Right hindlimb (tissue), 1 donor: ENCODE measurements at regions not wholly inside any gene's neighbourhood (a gene's known extent, or its start where the extent isn't known, plus 50 kb on each side); places are given as distances from the start of the nearest gene placed in this dataset.
A peak's percentile ranks its signal among the peaks of the same experiment; 100 is the strongest.
"Not testable (repeated sequence)": the region's sequence is repeated elsewhere in the genome, so short reads cannot be mapped to it uniquely, and the experiment has no call there.

Source experiments
- DNase-seq: peaks from one replicate; pipeline ENCODE4 v3.0.0-alpha.2; 2018

DNA sequence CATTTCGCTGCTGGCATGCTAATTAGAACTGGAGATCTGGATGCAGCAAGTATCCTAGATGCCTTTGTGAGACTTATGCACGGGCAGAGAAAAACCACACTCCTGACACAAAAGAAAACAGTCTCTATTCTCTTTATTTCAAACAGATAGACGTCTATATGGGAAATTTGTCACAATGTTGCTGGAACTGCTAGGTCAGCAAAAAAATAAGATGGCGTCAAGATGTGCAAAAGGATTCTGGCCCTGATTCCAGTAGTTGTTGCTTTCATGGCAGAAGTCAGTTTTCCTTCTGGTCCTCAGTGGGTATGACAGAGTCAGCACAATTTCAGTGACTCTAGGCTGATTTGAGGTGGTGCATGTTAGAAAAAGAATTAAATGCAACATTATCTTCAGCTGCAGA, 1068.0 kb downstream of the SLITRK5 start:
- DNase-seq, result no peak

DNA sequence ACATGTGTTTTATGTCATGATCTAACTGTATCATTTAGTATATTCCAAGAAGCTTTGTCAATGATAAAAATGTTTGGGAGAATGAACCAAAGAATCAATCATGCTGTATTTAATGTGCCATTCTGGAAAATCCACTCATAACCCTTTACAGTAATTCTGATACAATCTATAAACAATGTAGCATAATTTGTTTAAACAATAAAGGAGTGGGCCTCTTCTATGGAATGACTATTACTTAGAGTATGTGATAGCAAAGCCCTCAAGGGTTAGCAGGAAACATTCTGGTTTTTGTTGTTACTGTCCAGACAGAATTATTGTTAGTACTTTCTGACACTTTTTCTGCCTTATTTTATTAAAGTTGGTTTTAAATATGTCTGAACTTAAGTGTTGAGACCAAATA, 1073.1 kb downstream of the SLITRK5 start:
- no peak for DNase-seq

DNA sequence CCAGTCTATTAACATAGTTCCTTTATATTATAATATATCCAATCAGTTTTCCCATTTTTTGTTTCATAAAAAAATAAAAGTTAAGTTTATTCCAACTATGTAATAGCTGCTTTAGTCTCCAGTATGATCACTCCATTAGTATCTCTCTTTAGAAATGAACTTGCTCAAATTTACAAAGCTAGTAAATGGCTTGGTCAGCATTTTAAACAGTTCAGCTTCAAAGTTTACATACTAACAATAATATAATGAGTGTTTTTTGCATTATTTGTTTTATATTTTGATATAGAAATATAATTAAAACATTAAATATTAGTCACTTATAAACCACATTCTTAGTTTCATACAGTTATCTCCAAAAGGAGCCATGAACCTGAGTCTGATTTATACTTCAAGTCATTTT, 1073.8 kb downstream of the SLITRK5 start:
- no peak for DNase-seq

DNA sequence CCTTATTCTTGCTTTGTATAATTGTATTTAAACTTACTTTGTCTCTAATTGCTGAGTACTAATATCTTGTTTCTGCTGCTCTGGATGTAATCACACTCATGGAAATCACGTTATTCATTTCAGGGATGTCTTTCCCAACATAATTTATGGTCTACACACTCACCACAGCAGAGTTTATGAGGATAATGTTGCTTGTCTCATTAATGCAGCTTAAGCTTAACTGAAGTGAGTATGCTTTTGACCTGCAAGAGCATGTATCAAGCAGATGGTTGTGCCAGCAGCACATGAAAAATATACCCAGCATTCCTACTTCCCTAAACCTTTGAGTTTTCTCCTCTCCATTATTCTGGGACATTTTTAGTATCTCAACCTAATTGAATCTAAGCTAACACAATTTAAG, 1080.9 kb downstream of the SLITRK5 start:
- no peak for DNase-seq

GRCh38 chr13:88754141-88754540, 1083.0 kb downstream of the SLITRK5 start:
- DNase-seq, result no peak

- DNase-seq, result no peak
Observed at GRCh38 chr13:88761145-88761544, 1090.0 kb downstream of the SLITRK5 start.

DNA sequence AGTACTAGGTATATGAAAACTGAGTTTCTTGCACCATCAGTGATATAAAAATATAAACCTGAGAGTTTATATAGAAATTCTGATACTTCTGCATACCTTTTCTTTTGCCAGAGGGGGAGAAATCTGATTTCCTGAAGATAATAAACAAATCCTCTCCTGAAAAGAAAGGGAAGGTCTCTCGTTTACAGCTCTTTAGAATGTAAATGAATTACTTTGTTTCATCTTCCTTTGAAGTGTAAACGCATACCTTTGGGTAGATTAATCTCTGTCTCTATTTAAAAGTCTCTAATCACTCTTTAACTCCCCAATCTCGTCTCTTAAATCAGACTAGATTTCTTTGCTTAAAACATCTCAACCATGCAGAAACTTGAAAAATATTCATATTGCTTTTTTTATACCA, 1092.9 kb downstream of the SLITRK5 start:
- DNase-seq, result no peak

GRCh38 chr13:88800505-88800904, 1129.3 kb downstream of the SLITRK5 start:
- DNase-seq, result no peak

- DNase-seq, result no peak
Observed at GRCh38 chr13:88801361-88801760, 1130.2 kb downstream of the SLITRK5 start.

DNA sequence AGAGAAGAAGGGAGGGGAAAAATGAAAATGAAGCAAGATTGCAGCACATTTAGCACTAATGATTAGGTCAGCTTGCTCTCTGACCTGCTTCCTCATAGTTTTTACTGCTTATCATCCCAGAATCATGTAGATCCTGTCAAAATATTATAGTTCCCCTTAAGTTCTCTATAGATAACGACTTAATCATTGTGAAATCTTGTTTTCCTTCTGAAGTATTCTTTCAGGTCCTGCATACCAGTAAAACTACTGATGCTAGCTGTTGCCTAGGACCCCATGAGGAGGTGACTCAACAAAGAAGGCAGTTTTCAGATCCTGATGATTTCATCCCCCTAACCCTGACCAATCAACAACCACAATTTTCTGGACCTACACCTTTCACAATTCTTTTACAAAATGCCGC, 1131.7 kb downstream of the SLITRK5 start:
- DNase-seq, result no peak

DNA sequence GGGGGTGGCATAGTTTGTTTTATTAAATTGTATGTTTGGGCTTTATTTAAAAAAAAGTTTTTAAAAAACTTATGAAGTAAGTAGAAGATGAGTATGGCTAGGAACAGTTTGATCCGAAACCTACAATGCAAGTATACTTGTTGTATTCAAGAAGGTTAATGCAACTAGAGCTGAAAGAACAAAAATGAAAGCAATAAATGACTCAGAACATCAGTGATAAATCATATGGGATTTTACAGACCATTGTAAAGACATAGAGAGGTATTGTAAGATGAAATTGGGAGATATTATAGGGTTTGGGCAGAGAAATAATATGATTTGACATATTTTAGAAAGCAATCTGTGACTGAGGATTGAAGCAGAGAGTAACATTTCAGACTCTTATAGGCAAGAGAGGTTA, 1135.3 kb downstream of the SLITRK5 start:
- DNase-seq, result no peak

GRCh38 chr13:88817560-88817959, 1146.4 kb downstream of the SLITRK5 start:
- no peak for DNase-seq

- DNase-seq, result no peak
Observed at GRCh38 chr13:88823114-88823513, 1151.9 kb downstream of the SLITRK5 start.

GRCh38 chr13:88824218-88824617, 1153.0 kb downstream of the SLITRK5 start:
- DNase-seq, result no peak

DNA sequence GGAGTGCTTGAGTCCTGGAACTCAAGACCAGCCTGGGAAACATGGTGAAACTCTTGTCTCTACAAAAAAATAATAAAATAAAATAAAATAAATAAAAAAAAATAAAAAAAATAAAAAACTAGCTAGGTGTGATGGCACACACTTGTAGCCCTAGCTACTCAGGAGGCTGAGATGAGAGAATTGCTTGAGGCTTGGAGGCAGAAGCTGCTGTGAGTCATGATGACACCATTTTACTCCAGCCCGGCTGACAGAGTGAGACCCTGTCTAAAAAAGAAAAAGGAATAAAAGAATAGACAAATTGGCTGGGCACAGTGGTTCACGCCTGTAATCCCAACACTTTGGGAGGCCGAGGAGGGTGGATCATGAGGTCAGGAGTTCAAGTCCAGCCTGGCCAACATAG, 1168.9 kb downstream of the SLITRK5 start:
- DNase-seq, result no peak

- not testable (repeated sequence) for DNase-seq
Observed at GRCh38 chr13:88852293-88852692, 1181.1 kb downstream of the SLITRK5 start.

DNA sequence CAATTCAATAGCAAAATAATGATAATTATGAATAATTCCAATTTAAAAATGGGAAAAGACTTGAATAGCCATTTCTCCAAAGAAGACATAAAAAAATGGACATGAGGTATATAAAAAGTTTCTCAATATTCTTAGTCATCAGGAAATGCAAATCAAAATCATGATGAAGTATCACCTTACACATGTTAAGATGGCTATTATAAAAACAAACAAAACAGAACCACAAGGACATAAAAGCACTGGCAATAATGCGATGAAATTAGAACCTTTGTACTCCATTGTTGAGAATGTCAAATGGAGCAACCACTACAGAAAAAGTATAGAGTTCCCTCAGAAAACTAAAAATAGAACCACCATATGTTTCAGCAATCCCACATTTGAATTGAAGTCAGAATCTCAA, 1186.1 kb downstream of the SLITRK5 start:
- no peak for DNase-seq

GRCh38 chr13:88862095-88862620, 1191.0 kb downstream of the SLITRK5 start:
- no peak for DNase-seq

- DNase-seq, result no peak
Observed at GRCh38 chr13:88863116-88863515, 1191.9 kb downstream of the SLITRK5 start.

DNA sequence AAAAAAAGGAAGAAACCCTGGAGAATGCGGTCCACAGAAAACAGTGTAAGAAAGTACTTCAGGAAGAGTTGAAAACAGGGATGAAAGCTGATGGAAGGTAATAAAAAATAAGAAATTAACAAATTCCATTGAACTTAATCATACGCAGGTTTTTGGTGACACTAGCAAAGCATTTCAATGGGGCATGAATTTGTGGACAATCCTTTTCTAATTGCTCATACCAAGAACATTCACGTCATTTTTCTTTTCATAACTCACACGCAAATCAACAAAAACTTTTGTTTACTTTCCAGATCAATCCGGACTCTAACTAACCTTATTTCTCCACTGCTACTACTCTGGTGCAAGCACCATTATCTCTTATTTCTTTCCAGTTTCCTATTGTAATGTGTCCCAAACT, 1195.0 kb downstream of the SLITRK5 start:
- DNase-seq, result no peak

GRCh38 chr13:88883741-88884140, 1212.6 kb downstream of the SLITRK5 start:
- no peak for DNase-seq

DNA sequence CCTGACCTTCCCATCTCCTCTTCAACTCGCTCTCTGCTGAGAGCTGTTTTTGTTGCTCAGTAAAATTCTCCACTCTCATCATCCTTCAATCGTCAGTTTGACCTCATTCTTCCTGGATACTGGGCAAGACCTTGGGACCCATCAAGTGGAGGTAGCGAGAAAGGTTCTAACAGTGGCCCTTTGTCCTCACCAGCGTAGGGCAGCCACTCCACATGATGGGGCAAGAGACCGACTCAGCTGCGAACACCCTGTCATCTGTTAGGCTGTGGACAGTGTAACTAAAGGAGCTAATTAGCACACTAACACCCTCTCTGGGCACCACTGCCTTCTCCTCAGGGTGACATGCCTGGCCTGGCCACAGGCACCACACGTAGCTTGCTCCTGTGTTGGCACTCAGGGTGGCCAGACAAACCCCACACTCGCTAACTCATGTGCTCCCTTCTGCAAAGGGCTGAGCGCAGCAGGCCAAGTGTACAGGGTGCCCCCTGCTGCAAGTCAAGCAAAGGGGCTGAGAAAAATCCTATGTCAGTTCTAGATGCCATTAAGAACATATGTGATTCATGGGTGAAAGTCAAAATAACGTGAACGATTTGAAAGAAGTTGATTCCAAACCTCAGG, 1216.0 kb downstream of the SLITRK5 start:
- DNase-seq, result no peak

DNA sequence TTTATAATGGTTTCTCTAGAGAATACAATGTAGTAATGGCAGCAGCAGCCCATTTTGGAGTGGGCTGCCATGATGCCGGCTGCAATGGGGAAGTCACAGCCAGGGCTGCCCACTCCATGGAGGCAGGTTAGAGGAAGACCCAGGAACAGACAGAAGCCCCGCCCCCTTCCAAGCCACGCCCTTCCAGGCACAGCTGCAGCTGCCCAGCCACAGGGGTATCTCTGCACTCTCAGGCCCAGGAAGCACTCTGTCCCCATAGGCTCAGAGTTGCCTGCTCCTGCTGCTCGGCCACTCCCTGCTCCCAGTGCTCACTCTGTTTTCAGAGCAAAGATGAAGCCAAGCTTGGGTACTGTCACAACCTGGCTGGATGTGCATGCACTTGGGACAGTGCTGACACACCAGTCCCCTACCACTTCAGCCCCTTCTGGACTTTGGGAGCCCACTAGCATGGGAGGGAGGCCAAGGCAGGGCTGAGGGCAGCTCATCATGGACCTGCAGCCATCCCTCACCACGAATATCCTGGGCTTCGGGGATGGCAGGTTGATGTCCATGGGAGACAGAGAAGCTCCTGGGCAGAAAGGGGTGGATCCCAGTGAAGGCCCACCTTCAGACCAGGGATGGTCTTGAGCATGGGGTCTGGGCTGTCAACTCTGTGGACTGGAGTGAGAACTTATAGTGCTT, 1224.2 kb downstream of the SLITRK5 start:
- DNase-seq, result no peak

DNA sequence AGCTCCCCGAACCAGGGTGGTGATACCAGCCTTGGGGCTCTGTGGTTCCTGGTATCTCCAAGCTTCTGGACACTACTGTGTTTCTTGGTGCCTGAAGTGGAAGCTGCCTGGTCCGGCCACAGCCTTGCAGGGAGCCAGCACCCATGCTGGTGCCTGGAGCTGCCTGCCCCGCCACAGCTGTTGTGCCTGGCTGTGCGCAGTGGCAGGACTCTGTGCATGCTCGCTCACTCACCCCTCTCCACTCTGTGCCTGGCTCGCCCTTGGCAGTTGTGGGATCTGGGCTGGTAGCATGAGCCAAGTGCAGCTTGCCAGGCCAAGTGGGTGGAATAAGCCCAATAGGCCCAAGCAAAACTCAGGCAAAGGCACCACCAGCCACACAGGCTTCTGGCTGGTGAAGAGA, 1225.3 kb downstream of the SLITRK5 start:
- no peak for DNase-seq

DNA sequence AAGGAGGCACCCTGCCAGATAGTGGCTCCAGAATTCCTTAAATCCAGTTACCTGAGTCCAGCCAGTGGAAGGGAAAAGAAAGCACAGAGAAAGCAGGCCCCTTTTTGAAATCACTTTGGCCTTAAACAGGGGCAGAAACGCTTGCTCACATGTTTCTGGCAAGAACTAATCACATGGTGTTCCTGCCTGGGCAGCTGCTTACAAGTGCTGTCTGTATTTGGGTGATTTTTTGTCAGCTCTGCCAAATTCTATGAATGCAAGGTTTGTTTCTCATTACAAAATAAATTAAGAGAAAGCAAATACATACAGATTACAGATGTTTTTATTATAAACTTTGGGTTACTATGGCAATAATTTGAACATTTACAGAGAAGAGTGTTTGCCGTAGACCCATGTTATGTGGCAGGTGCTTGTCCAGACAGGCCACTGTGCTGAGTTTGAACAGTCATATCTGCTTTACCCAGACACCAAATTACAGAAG, 1237.8 kb downstream of the SLITRK5 start:
- DNase-seq, result peak; percentile 35
